Neural crest cell (in vitro differentiated cells): ENCODE measurements at regions not wholly inside any gene's neighbourhood (a gene's known extent, or its start where the extent isn't known, plus 50 kb on each side); places are given as distances from the start of the nearest gene placed in this dataset.

Experiments used
- DNase-seq: peaks from one replicate; pipeline ENCODE4 v3.0.0; 2021; ENCODE audit warnings: low read depth, mixed read lengths, low spot score
- H3K27ac Mint-ChIP-seq: one replicate; pipeline ENCODE4 v1.8.0; 2021; ENCODE audit warnings: mild to moderate bottlenecking, mixed read lengths; ENCODE audit not compliant: unreplicated experiment
- H3K27me3 Mint-ChIP-seq: 2 replicates; pipeline ENCODE4 v1.8.0; 2021; ENCODE audit warnings: low read depth, mild to moderate bottlenecking, mixed read lengths
- H3K36me3 Mint-ChIP-seq: 2 replicates; pipeline ENCODE4 v1.8.0; 2021; ENCODE audit warnings: low read depth, mild to moderate bottlenecking, mixed read lengths
- H3K4me1 Mint-ChIP-seq: 2 replicates; pipeline ENCODE4 v1.8.0; 2021; ENCODE audit warnings: mixed read lengths
- H3K4me3 Mint-ChIP-seq: one replicate; pipeline ENCODE4 v1.8.0; 2021; ENCODE audit warnings: mild to moderate bottlenecking, mixed read lengths
- H3K9me3 Mint-ChIP-seq: 2 replicates; pipeline ENCODE4 v1.8.0; 2021; ENCODE audit warnings: mixed read lengths
- CTCF ChIP-seq: fragments of 200-600 bp; sonication (generic); conservative IDR thresholded peaks from 2 replicates; pipeline ENCODE4 v1.5.0; 2021; ENCODE audit warnings: antibody characterized with exemption, mild to moderate bottlenecking

GRCh38 chr16:85166281-85166680 lies 54.0 kb upstream of the CIBAR2 start:
- Mint-ChIP-seq H3K27me3 (peaks cover 32% of the 10 kb centered on the region), H3K4me3 (peak overlapping the region; percentile 29), H3K4me1 (peaks cover 25% of the 10 kb centered on the region), H3K27ac (no peak overlapping the region), H3K9me3 (no peaks in the 10 kb centered on the region), H3K36me3 (no peaks in the 10 kb centered on the region)
- no peak for TF ChIP-seq CTCF
- no peak for DNase-seq

- no peak for DNase-seq
- Mint-ChIP-seq H3K27ac (no peak overlapping the region), H3K36me3 (no peaks in the 10 kb centered on the region), H3K4me3 (peak overlapping the region; percentile 85), H3K9me3 (no peaks in the 10 kb centered on the region), H3K27me3 (peaks cover 38% of the 10 kb centered on the region), H3K4me1 (peaks cover 29% of the 10 kb centered on the region)
- no peak for TF ChIP-seq CTCF
These were observed 54.7 kb upstream of the CIBAR2 start for GRCh38 chr16:85166699-85167588.

- DNase-seq, result no peak
- Mint-ChIP-seq H3K4me3 (peak overlapping the region; percentile 85), H3K4me1 (peaks cover 30% of the 10 kb centered on the region), H3K9me3 (no peaks in the 10 kb centered on the region), H3K27me3 (peaks cover 48% of the 10 kb centered on the region), H3K27ac (no peak overlapping the region), H3K36me3 (no peaks in the 10 kb centered on the region)
- no peak for TF ChIP-seq CTCF
These were observed 55.6 kb upstream of the CIBAR2 start for GRCh38 chr16:85167589-85168537.

- Mint-ChIP-seq H3K36me3 (no peaks in the 10 kb centered on the region), H3K4me1 (peaks cover 40% of the 10 kb centered on the region), H3K27me3 (peaks cover 57% of the 10 kb centered on the region), H3K27ac (no peak overlapping the region), H3K4me3 (peak overlapping the region; percentile 85), H3K9me3 (no peaks in the 10 kb centered on the region)
- DNase-seq, result peak; percentile 46
- no peak for TF ChIP-seq CTCF
These were observed 56.5 kb upstream of the CIBAR2 start for GRCh38 chr16:85168732-85169256.

- peaks cover 47% of the 10 kb centered on the region for H3K4me1 Mint-ChIP-seq
- no peaks in the 10 kb centered on the region for H3K9me3 Mint-ChIP-seq
- DNase-seq, result no peak
- peaks cover 64% of the 10 kb centered on the region for H3K27me3 Mint-ChIP-seq
- no peak overlapping the region for H3K4me3 Mint-ChIP-seq
- no peak overlapping the region for H3K27ac Mint-ChIP-seq
- no peak for TF ChIP-seq CTCF
- no peaks in the 10 kb centered on the region for H3K36me3 Mint-ChIP-seq
These were observed 57.2 kb upstream of the CIBAR2 start for GRCh38 chr16:85169333-85170065.
